NCI-H524 treated with DMSO at 0.1 percent for 48 hours (cell line): ENCODE measurements at regions not wholly inside any gene's neighbourhood (a gene's known extent, or its start where the extent isn't known, plus 50 kb on each side); places are given as distances from the start of the nearest gene placed in this dataset.
"Not testable (repeated sequence)": the region's sequence is repeated elsewhere in the genome, so short reads cannot be mapped to it uniquely, and the experiment has no call there.

ENCODE experiments used
- DNase-seq: peaks from one replicate; lab custom pipeline; 2025; lab: John Stamatoyannopoulos, UW

- DNase-seq, result no peak
Observed at GRCh38 chrX:125378205-125378604, 58.5 kb downstream of the TEX13C start.

- DNase-seq, result no peak
Observed at GRCh38 chrX:125378770-125379169, 59.1 kb downstream of the TEX13C start.

GRCh38 chrX:125382148-125382628 is 62.5 kb downstream of the TEX13C start:
- DNase-seq, result no peak

GRCh38 chrX:125382889-125383288 is 63.2 kb downstream of the TEX13C start:
- no peak for DNase-seq

- no peak for DNase-seq
Observed at GRCh38 chrX:125384867-125385266, 65.2 kb downstream of the TEX13C start.

GRCh38 chrX:125387945-125388344 is 68.3 kb downstream of the TEX13C start:
- DNase-seq, result no peak

GRCh38 chrX:125394449-125394848 is 74.8 kb downstream of the TEX13C start:
- DNase-seq, result no peak

GRCh38 chrX:125395626-125396025 is 76.0 kb downstream of the TEX13C start:
- no peak for DNase-seq

GRCh38 chrX:125398959-125399440 is 79.3 kb downstream of the TEX13C start:
- no peak for DNase-seq

- DNase-seq, result no peak
Observed at GRCh38 chrX:125402807-125403206, 83.1 kb downstream of the TEX13C start.

- no peak for DNase-seq
Observed at GRCh38 chrX:125404667-125405160, 85.0 kb downstream of the TEX13C start.

GRCh38 chrX:125405339-125405738 is 85.7 kb downstream of the TEX13C start:
- DNase-seq, result no peak

GRCh38 chrX:125407314-125407713 is 87.6 kb downstream of the TEX13C start:
- no peak for DNase-seq

- DNase-seq, result no peak
Observed at GRCh38 chrX:125420809-125421208, 101.1 kb downstream of the TEX13C start.

GRCh38 chrX:125422986-125423385 is 103.3 kb downstream of the TEX13C start:
- DNase-seq, result no peak

GRCh38 chrX:125424536-125424935 is 104.9 kb downstream of the TEX13C start:
- no peak for DNase-seq

GRCh38 chrX:125436855-125437254 is 117.2 kb downstream of the TEX13C start:
- peak; percentile 17 for DNase-seq

- no peak for DNase-seq
Observed at GRCh38 chrX:125439194-125439849, 119.7 kb downstream of the TEX13C start.

- no peak for DNase-seq
Observed at GRCh38 chrX:125444659-125445058, 125.0 kb downstream of the TEX13C start.

GRCh38 chrX:125475482-125475881 is 155.8 kb downstream of the TEX13C start:
- no peak for DNase-seq

GRCh38 chrX:125492439-125492838 is 172.8 kb downstream of the TEX13C start:
- DNase-seq, result no peak

GRCh38 chrX:125493004-125493403 is 173.3 kb downstream of the TEX13C start:
- not testable (repeated sequence) for DNase-seq

- no peak for DNase-seq
Observed at GRCh38 chrX:125497667-125498066, 178.0 kb downstream of the TEX13C start.

GRCh38 chrX:125503769-125504168 is 184.1 kb downstream of the TEX13C start:
- DNase-seq, result no peak
